ENCODE measurements at regions not wholly inside any gene's neighbourhood (a gene's known extent, or its start where the extent isn't known, plus 50 kb on each side); places are given as distances from the start of the nearest gene placed in this dataset.

DNA sequence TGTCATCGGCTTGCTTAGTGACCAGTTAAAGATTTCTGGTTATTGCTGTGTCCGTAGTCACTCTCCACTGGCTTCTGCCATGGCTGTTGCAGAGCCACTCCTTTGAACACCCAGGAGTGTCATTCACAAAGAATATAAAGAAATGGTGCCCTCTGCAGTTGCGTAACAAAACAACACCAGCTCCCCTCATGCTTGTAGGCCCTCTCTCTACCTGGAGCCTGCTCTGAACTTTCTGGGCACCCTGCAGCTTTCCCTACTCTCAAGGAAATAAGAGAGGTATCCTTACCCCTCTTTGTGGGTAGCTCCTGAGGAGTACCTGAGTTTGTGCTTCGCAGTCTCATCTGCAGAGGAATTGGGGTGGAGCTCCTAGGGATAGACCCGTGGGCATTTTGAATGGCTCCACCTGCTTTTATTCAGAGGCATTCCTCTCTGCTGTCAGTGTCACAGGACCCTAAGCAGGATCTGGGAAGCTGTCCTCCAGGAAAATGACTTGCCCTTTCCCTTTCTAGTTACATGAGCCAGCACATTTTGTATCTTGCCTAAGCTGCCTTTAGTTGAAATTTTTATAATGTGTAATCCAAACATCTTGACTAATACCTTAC is 97.2 kb upstream of the TMEM260 start:
- DNase-seq (ENCODE audit: insufficient read length, low spot score) (no peak), FAIRE-seq (no peak)
- TF ChIP-seq, protein P1, sequence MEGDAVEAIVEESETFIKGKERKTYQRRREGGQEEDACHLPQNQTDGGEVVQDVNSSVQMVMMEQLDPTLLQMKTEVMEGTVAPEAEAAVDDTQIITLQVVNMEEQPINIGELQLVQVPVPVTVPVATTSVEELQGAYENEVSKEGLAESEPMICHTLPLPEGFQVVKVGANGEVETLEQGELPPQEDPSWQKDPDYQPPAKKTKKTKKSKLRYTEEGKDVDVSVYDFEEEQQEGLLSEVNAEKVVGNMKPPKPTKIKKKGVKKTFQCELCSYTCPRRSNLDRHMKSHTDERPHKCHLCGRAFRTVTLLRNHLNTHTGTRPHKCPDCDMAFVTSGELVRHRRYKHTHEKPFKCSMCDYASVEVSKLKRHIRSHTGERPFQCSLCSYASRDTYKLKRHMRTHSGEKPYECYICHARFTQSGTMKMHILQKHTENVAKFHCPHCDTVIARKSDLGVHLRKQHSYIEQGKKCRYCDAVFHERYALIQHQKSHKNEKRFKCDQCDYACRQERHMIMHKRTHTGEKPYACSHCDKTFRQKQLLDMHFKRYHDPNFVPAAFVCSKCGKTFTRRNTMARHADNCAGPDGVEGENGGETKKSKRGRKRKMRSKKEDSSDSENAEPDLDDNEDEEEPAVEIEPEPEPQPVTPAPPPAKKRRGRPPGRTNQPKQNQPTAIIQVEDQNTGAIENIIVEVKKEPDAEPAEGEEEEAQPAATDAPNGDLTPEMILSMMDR (IDR thresholded peaks at IDR 0.05; ENCODE audit: insufficient read depth, missing control alignments): peak; percentile 46

DNA sequence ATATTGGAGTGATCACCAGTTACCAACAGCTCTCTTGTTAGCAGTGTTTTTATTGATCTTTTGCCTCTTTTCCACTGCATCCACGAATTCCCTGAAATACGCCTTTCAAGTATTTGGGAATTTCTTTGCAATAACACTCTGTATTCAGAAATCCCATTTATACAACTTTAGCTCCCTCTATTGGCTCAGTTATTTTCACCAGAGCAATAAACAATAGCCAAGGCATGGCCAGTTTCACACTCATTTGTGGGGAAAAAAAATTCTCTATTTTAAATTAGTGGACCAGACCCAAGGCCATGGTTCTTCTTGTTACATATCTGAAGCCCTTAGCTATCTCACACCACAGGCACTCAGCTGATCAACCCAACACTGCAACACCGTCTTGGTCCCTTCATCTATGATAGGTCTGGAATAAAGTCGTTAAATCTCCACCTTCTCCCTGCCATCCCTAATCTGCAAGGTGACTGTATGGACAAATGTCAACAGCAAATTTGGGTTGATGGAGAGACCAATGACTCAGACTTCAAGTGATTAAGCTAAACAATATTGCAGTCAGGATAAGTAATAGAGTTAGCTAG is 92.4 kb upstream of the TMEM260 start:
- no peak for DNase-seq (ENCODE audit: insufficient read length, low spot score)
- TF ChIP-seq, protein P1 (IDR thresholded peaks at IDR 0.05; ENCODE audit: insufficient read depth, missing control alignments): peak; percentile 59
- peak; percentile 29 for FAIRE-seq

DNA sequence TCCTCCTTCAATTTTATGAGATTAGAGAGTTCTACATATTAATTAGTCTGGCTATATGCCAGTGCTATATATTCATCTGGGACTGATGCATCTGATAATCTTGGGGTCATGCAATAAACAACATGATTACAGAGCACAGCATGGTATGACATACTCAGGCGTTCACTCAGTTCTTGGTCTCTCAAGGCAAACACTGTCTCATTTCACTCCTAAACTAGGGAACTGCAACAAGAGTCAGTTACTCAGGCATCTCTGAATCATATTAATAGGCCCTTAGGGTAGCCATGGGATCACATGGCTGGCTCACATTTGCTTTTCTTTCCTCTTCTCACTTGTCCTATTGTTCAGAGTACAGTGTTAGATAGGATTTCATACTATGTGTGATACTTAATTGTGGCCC is 91.8 kb upstream of the TMEM260 start:
- FAIRE-seq: no peak
- TF ChIP-seq, protein P1 (IDR thresholded peaks at IDR 0.05; ENCODE audit: insufficient read depth, missing control alignments): no peak
- no peak for DNase-seq (ENCODE audit: insufficient read length, low spot score)

DNA sequence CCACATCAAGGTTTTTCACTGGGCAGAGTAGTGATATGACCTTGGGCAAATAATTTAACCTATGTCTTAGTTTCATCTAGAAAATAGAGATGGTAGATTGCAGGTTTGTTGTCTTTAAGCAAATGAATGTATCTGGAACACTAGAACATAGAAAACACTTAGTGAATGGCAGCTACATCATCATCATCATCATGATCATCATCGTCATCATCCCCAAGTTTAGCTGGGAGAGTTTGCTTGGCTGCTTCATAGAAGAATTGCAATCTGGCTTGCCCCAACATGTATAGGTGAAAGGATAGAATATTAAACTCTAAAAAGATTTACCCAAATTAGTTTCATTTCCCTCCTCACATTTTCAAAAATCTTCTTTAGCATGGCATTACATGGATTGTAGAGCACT is 91.3 kb upstream of the TMEM260 start:
- DNase-seq (ENCODE audit: insufficient read length, low spot score): no peak
- TF ChIP-seq, protein P1 (IDR thresholded peaks at IDR 0.05; ENCODE audit: insufficient read depth, missing control alignments): no peak
- no peak for FAIRE-seq

DNA sequence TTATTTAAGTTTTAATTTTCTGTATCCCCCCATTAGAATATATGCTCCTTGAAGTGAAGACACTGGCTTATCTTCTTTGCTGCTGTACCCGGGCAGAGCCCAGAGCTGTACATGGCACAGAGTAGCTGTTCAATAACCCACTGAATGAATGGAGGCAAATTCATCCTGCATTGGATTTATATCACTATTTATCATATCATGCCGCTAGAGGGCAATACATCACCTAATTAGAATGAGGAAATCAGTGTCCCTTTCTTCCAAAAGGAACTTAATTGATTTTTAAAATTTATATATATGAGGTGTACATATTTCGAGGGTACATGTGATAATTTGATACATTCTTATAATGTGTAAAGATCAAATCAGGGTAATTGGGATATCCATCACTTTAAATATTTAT is 89.2 kb upstream of the TMEM260 start:
- DNase-seq (ENCODE audit: insufficient read length, low spot score) (no peak), FAIRE-seq (peak; percentile 80)
- TF ChIP-seq, protein P1 (IDR thresholded peaks at IDR 0.05; ENCODE audit: insufficient read depth, missing control alignments): peak; percentile 66

DNA sequence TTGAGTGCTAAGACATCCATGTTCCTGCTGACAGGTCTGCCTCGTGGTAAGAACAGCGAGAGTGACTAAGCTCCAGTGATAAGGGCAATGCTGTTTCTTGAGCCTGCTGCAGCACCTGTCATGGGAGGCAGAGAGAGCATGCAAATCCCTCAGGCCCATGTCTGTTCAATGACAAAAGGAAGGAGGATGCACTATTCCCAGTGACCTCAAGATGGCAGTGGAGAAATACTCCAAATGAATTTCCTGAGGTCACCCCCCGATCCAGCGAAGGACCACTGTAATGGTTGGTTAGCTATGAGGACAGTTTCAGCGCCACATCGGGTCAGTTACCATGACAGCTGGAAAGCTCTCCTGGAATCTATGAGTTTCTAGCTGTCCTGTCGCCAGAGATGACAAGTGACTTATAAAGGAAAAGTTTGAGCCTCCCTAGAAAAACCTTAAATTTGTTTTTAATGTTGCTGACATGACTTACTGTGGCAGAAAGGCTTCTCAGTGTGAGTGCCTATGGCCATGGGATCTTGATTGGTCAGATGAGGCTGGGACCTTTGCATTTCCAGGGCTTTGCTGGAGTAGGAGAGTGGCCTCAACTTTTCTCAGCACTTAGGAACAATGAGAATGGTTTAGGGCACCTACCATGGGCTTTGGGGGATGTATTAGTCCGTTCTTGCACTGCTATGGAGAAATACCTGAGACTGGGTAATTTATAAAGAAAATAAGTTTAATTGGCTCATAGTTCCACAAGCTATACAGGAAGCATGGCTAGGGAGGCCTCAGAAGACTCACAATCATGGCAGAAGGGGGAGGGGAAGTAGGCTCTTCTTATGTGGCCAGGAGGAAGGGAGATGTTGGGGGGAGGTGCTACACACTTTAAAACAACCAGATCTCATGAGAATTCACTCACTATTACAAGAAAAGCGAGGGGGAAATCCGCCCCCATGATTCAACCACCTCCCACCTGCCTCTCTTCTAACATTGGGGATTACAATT is 88.0 kb upstream of the TMEM260 start:
- FAIRE-seq: peak; percentile 96
- no peak for DNase-seq (ENCODE audit: insufficient read length, low spot score)
- TF ChIP-seq, protein P1 (IDR thresholded peaks at IDR 0.05; ENCODE audit: insufficient read depth, missing control alignments): peak; percentile 92
